HFF-Myc (cell line): ENCODE measurements at regions not wholly inside any gene's neighbourhood (a gene's known extent, or its start where the extent isn't known, plus 50 kb on each side); places are given as distances from the start of the nearest gene placed in this dataset.
"Not testable (repeated sequence)": the region's sequence is repeated elsewhere in the genome, so short reads cannot be mapped to it uniquely, and the experiment has no call there.

Experiments
- DNase-seq: peaks from one replicate; pipeline ENCODE4 v3.0.0-alpha.2; 2011; ENCODE audit warnings: low read depth; ENCODE audit errors: extremely low read depth
- H3K4me3 ChIP-seq: replicated peaks from 2 replicates; pipeline ENCODE4 v1.5.1; 2011; ENCODE audit warnings: low read depth, mild to moderate bottlenecking, control low read depth, low read length
- TF ChIP-seq, protein P1 (sequence below): IDR thresholded peaks from 2 replicates; pipeline ENCODE4 v1.5.1; 2012; ENCODE audit warnings: mild to moderate bottlenecking, low read depth, low read length, control low read depth; ENCODE audit errors: missing control alignments

DNA sequence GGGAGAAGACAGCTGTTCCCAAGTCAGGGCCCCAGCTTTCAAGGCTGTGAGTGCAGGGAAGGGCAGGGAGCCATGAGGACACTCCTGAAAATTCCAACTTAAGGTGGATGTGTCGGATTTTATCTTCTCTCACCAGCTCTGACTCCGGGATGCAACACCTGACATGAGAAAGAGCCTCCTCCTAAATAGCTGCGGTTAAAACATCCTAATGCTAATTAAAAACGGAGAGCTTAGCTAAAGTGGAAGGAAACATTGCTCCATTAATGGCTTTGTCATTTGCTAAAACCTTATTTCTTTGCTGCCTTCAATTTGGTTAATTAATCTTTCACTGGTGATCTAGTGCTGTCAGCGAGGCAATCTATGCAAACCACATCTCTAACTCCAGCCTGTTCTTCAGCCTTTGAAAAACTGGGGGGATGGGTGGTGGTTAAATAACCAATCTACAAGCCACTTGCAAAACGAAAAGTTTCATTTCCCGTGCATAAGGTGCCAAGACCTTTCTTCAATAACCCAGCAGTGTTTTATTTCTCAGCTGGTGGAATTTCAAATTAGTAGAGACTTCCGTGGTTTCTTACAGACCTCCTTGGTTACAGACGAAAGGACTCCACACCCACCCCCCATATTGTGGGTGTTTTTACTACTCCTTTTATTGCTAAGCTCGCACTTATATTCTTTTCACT, 379.6 kb downstream of the MLLT3 start:
- no peak overlapping the region for H3K4me3 ChIP-seq
- TF ChIP-seq, protein P1, sequence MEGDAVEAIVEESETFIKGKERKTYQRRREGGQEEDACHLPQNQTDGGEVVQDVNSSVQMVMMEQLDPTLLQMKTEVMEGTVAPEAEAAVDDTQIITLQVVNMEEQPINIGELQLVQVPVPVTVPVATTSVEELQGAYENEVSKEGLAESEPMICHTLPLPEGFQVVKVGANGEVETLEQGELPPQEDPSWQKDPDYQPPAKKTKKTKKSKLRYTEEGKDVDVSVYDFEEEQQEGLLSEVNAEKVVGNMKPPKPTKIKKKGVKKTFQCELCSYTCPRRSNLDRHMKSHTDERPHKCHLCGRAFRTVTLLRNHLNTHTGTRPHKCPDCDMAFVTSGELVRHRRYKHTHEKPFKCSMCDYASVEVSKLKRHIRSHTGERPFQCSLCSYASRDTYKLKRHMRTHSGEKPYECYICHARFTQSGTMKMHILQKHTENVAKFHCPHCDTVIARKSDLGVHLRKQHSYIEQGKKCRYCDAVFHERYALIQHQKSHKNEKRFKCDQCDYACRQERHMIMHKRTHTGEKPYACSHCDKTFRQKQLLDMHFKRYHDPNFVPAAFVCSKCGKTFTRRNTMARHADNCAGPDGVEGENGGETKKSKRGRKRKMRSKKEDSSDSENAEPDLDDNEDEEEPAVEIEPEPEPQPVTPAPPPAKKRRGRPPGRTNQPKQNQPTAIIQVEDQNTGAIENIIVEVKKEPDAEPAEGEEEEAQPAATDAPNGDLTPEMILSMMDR: no peak
- DNase-seq: no peak

DNA sequence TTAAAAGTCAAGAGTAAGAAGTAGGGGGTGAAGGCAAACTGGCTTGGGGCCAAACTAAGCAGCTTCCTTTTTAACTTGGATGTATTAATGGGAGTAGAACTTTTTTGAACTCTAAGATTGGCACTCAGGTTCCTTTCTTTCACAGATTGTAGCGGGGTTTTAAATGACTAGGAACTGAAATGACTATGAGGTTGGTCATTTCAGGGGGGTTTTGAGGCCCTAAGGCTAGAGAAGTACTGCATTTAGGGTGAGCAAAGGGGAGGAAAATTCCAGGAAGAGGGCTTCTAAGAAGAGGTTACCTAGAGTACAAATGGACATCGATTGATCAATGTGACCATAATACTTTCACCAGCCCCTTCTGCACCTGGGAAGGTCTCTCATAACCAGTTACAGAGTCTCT, 381.8 kb downstream of the MLLT3 start:
- DNase-seq: no peak
- H3K4me3 ChIP-seq: no peak overlapping the region
- TF ChIP-seq, protein P1: no peak

DNA sequence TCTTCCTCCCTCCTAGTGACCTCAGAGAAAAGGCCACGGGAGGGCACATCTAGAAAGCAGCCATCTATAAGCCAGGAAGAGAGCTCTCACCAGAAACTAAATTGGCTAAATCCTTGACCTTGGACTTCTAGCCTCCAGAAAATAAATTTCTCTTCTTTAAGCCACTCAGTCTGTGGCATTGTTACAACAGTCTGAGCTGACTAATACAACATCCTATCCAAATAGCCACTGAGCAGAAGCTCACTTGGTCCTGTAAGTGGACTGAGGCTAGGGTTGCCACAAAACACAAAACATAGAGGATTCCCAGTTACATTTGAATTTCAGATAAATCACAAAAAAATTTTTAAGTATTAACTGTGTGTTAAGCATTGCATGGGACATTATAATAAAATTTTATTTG, 383.4 kb downstream of the MLLT3 start:
- TF ChIP-seq, protein P1: no peak

DNA sequence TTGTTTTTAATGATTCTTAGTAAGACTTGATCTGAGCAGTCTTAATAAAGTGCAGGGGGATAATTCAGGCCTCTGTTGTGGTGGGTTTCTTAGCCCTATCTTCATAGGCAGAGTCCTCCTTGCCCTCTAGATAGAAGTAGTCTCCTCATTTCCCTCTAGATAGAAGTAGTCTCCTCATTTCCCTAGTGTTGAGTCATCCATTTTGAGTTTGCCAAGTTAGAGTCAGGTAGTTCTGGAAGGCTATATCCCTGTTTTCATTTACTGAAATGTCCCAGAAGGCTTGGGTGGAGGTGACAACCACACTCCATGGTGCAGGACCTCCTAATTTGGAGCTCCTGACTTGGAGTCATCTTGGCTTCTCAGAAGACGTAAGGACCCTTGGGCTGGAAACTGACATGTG, 384.6 kb downstream of the MLLT3 start:
- no peak for DNase-seq

More for the DNA sequence above, 383.4 kb downstream of the MLLT3 start:
- DNase-seq: no peak
- H3K4me3 ChIP-seq: no peak overlapping the region

DNA sequence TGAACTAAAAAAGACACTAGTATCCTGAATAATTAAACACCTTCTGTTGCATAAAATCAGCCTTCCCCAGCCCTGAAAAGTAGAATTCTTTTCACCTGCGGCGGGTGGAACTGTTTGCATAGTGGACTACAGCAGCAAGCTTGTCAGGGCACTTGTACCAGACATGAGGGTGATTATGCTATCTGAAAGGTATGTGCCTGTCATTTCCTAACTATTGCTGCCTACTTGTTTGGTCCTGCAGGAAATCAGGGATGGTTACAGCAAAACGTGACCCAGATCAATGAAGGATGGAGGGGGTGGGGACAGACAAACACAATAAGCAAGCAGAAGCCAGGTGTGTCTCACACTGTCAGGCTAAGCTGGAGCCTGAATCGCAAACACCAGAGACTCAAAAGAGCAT, 385.6 kb downstream of the MLLT3 start:
- H3K4me3 ChIP-seq: no peak overlapping the region
- DNase-seq: no peak
- TF ChIP-seq, protein P1: no peak

More for the DNA sequence above, 384.6 kb downstream of the MLLT3 start:
- no peak overlapping the region for H3K4me3 ChIP-seq
- TF ChIP-seq, protein P1: no peak

DNA sequence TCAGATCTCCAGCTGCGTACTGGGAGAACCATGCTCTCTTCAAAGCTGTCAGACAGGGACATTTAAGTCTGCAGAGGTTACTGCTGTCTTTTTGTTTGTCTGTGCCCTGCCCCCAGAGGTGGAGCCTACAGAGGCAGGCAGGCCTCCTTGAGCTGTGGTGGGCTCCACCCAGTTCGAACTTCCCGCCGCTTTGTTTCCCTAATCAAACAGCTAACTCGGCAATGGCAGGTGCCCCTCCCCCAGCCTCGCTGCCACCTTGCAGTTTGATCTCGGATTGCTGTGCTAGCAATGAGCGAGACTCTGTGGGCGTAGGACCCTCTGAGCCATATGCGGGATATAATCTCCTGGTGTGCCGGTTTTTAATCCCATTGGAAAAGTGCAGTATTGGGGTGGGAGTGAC, 387.1 kb downstream of the MLLT3 start:
- not testable (repeated sequence) for DNase-seq

DNA sequence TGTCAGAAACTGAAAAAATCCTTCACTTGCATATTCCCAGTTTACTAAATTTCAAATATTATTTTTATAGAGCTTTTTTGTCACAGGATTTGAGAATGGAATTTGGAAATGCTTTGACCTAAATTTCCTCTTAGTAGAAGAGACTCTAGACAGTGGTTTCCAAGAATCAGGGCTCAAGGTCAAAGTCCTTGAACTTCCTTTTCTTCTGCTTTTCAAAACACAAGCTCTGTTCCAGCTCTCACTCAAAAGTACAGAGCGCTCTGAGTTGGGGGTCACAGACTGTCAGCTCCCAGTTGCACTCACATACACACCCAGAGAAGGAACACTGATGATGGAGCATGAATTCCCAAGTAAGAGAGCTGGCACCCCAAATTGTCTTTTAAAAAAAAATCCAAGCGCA, 394.2 kb downstream of the MLLT3 start:
- TF ChIP-seq, protein P1: no peak
- no peak overlapping the region for H3K4me3 ChIP-seq
- no peak for DNase-seq

More for the DNA sequence above, 387.1 kb downstream of the MLLT3 start:
- H3K4me3 ChIP-seq: not testable (repeated sequence)
